Upper lobe of left lung (tissue), 4 donors: ENCODE measurements at regions not wholly inside any gene's neighbourhood (a gene's known extent, or its start where the extent isn't known, plus 50 kb on each side); places are given as distances from the start of the nearest gene placed in this dataset.

Experiments
- POLR2A ChIP-seq, 4 donors: fragments of 450-650 bp; IDR thresholded peaks; one replicate each; pipeline ENCODE4 v1.5.1; 2016 to 2017; ENCODE audit warnings: antibody characterized with exemption in 4 of 4, mild to moderate bottlenecking in 2 of 4
- POLR2AphosphoS5 ChIP-seq, 2 donors: sonication (generic); formaldehyde crosslinking; IDR thresholded peaks; one replicate each; pipeline ENCODE4 v1.5.1; 2017; ENCODE audit warnings: antibody characterized with exemption in 2 of 2

DNA sequence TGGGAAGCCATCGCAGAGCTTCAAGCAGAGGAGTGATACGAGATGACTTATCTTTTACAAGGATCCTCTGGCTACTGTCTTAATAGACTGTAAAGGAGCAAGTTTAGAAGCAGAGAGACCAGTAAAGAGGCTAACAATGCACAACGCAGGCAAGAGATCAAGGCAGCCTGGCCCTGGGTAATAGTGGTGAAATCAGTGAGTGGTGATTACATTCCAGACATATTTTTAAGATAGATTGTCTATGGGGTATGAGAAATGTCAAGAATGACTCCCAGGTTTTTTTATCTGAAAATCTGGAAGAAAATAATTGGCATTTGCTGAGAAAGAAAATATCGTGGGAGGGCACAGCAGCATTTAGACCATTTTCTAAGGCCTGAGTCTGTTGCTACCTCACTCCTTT lies 213.6 kb upstream of the HTR1E start:
- TF ChIP-seq POLR2AphosphoS5 (IDR thresholded peaks at IDR 0.05) (no peak), POLR2A (IDR thresholded peaks at IDR 0.05) (no peak)
